A549 (cell line): ENCODE measurements at regions not wholly inside any gene's neighbourhood (a gene's known extent, or its start where the extent isn't known, plus 50 kb on each side); places are given as distances from the start of the nearest gene placed in this dataset.
A peak's percentile ranks its signal among the peaks of the same experiment; 100 is the strongest.

Experiments
- ATAC-seq, 2 experiments: fragments of 200-7000 bp in 1 of 2; fragments of >200 bp in 1 of 2; cut with Nextera tagmentation in 1 of 2; cut with Tn5 transposase in 1 of 2; 3 replicates each; pipeline versions ENCODE4 v1.8.0 to v1.9.1; 2018 to 2020; ENCODE audit warnings: mild to moderate bottlenecking in 1 of 2, moderate library complexity in 1 of 2
- CTCF ChIA-PET: fragments of 300-600 bp; sonication (Branson Sonifier 250); formaldehyde crosslinking; extraction: SDS; loops from one replicate; lab custom pipeline; 2021; ENCODE audit warnings: antibody characterized with exemption, inconsistent platforms; lab: Yijun Ruan, JAX
- POLR2A ChIA-PET: fragments of 350-600 bp; formaldehyde crosslinking; extraction: SDS; loops from one replicate; lab custom pipeline; 2021; ENCODE audit warnings: antibody characterized with exemption, inconsistent platforms; lab: Yijun Ruan, JAX
- DNase-seq, 2 experiments: peaks; one replicate each; pipeline versions ENCODE4 v3.0.0 to v3.0.0-alpha.2; 2011 to 2016; ENCODE audit warnings: low read depth in 1 of 2, low spot score in 1 of 2
- FAIRE-seq: peaks from 2 replicates; lab custom pipeline; 2011; peaks lifted over from hg19 to GRCh38; lab: Jason Lieb, UNC
- H3K27ac ChIP-seq, 2 experiments: fragments of >200 bp; sonication (Bioruptor Twin); formaldehyde crosslinking; 3 replicates each; pipeline ENCODE4 v1.5.1; 2016 to 2017
- H3K4me1 ChIP-seq: fragments of >200 bp; sonication (Bioruptor Twin); formaldehyde crosslinking; 3 replicates; pipeline ENCODE4 v1.6.1; 2016
- H3K4me2 ChIP-seq: fragments of >200 bp; sonication (Bioruptor Twin); formaldehyde crosslinking; 3 replicates; pipeline ENCODE4 v1.6.1; 2016
- H3K4me3 ChIP-seq: fragments of >200 bp; sonication (Bioruptor Twin); formaldehyde crosslinking; 3 replicates; pipeline ENCODE4 v1.5.1; 2016
- H3K9me3 ChIP-seq: fragments of >200 bp; sonication (Bioruptor Twin); formaldehyde crosslinking; 3 replicates; pipeline ENCODE4 v1.6.1; 2016
- BCL3 ChIP-seq: fragments of >200 bp; sonication (Bioruptor Twin); formaldehyde crosslinking; IDR thresholded peaks from 3 replicates; pipeline ENCODE4 v1.6.1; 2016
- CBX8 ChIP-seq: fragments of 200-600 bp; sonication (generic); IDR thresholded peaks from 2 replicates; pipeline ENCODE4 v1.6.1; 2016
- CHD4 ChIP-seq: fragments of 200-600 bp; sonication (generic); IDR thresholded peaks from 2 replicates; pipeline ENCODE4 v1.6.1; 2016; ENCODE audit warnings: antibody characterized with exemption, mild to moderate bottlenecking, borderline replicate concordance
- E2F6 ChIP-seq: IDR thresholded peaks from 2 replicates; pipeline ENCODE4 v1.6.1; 2012; ENCODE audit warnings: low read depth, borderline replicate concordance
- EHF ChIP-seq: fragments of 250-450 bp; sonication (Bioruptor Pico); IDR thresholded peaks from 2 replicates; pipeline ENCODE4 v1.5.0; 2020; ENCODE audit warnings: mild to moderate bottlenecking
- EHMT2 ChIP-seq: fragments of 200-600 bp; sonication (generic); IDR thresholded peaks from 2 replicates; pipeline ENCODE4 v1.6.1; 2016; ENCODE audit warnings: antibody characterized with exemption, low read depth, mild to moderate bottlenecking, moderate library complexity
- EP300 ChIP-seq, 2 experiments: fragments of >200 bp; sonication (Bioruptor Twin); formaldehyde crosslinking; IDR thresholded peaks; 2 replicates in 1 of 2; 3 replicates in 1 of 2; pipeline ENCODE4 v1.6.1; 2016 to 2017
- ESRRA ChIP-seq: fragments of 150-350 bp; IDR thresholded peaks from 2 replicates; pipeline ENCODE4 v1.6.1; 2014; ENCODE audit warnings: mild to moderate bottlenecking, low read length, borderline replicate concordance
- FOSB ChIP-seq: fragments of 250-450 bp; sonication (Bioruptor Pico); IDR thresholded peaks from 2 replicates; pipeline ENCODE4 v1.5.0; 2020; ENCODE audit warnings: mild to moderate bottlenecking, moderate library complexity
- FOSL2 ChIP-seq, 2 experiments: fragments of 450-650 bp in 1 of 2; fragments of >200 bp in 1 of 2; sonication (Bioruptor Twin) in 1 of 2; formaldehyde crosslinking; IDR thresholded peaks; 2 replicates each; pipeline versions ENCODE4 v1.5.0 to v1.6.1; 2016 to 2020; ENCODE audit warnings: mild to moderate bottlenecking in 1 of 2, moderate library complexity in 1 of 2
- HEYL ChIP-seq: fragments of 250-450 bp; sonication (Bioruptor Pico); IDR thresholded peaks from 2 replicates; pipeline ENCODE4 v1.8.0; 2021; ENCODE audit warnings: mild to moderate bottlenecking, moderate library complexity
- MAFK ChIP-seq: fragments of 450-650 bp; IDR thresholded peaks from 2 replicates; pipeline ENCODE4 v1.6.1; 2014; ENCODE audit not compliant: partially characterized antibody
- MYC ChIP-seq: IDR thresholded peaks from 2 replicates; pipeline ENCODE4 v1.6.1; 2012; ENCODE audit warnings: mild to moderate bottlenecking, inconsistent platforms, low read length, improper control_type of control experiment, borderline replicate concordance
- NPAS2 ChIP-seq: fragments of 250-450 bp; sonication (Bioruptor Pico); IDR thresholded peaks from 2 replicates; pipeline ENCODE4 v1.8.0; 2022; ENCODE audit warnings: mild to moderate bottlenecking, moderate library complexity, borderline replicate concordance
- PHF8 ChIP-seq: fragments of 200-600 bp; sonication (generic); IDR thresholded peaks from 2 replicates; pipeline ENCODE4 v1.6.1; 2016; ENCODE audit warnings: low read depth, mild to moderate bottlenecking, antibody characterized with exemption, moderate library complexity, borderline replicate concordance
- POLR2A ChIP-seq: IDR thresholded peaks from 2 replicates; pipeline ENCODE4 v1.6.1; 2012; ENCODE audit warnings: mild to moderate bottlenecking, low read length
- POLR2AphosphoS2 ChIP-seq: conservative IDR thresholded peaks from 2 replicates; pipeline ENCODE4 v1.6.1; 2012; ENCODE audit warnings: low read length, improper control_type of control experiment, inconsistent platforms
- RARB ChIP-seq: fragments of 250-450 bp; sonication (Bioruptor Pico); IDR thresholded peaks from 2 replicates; pipeline ENCODE4 v1.8.0; 2021; ENCODE audit warnings: mild to moderate bottlenecking, moderate library complexity
- RFX5 ChIP-seq: fragments of 450-650 bp; IDR thresholded peaks from 2 replicates; pipeline ENCODE4 v1.7.1; 2014; ENCODE audit warnings: antibody characterized with exemption, mild to moderate bottlenecking, moderate library complexity
- TFCP2L1 ChIP-seq: fragments of 250-450 bp; sonication (Bioruptor Pico); IDR thresholded peaks from 2 replicates; pipeline ENCODE4 v1.5.0; 2021; ENCODE audit warnings: mild to moderate bottlenecking
- WGBS: methylation state at CpG from one replicate; pipeline ENCODE4 v1.1.6; 2017; ENCODE audit errors: missing lambda C conversion rate; 5-methylcytosine and 5-hydroxymethylcytosine counted together
- TF ChIP-seq, protein P1 (sequence below): IDR thresholded peaks from 2 replicates; pipeline ENCODE4 v1.6.1; 2012
- TF ChIP-seq, protein P2 (sequence below): fragments of 250-450 bp; sonication (Bioruptor Pico); IDR thresholded peaks from 2 replicates; pipeline ENCODE4 v1.5.0; 2020; ENCODE audit warnings: low read depth, mild to moderate bottlenecking, moderate library complexity
- TF ChIP-seq, protein P3 (sequence below): fragments of 250-450 bp; sonication (Bioruptor Pico); IDR thresholded peaks from 2 replicates; pipeline ENCODE4 v1.5.0; 2021; ENCODE audit warnings: mild to moderate bottlenecking, moderate library complexity, borderline replicate concordance

- ATAC-seq, result peak; percentile 72 to 76; a peak in 4 of 6 replicates
- WGBS, result 50% methylated on average over 7 of the region's 7 CpGs
- TF ChIP-seq FOSL2 (IDR thresholded peaks at IDR 0.05) (no peak), FOSL2 (CRISPR knock-in tag; IDR thresholded peaks at IDR 0.05) (peak; percentile 63), CBX8 (no peak), PHF8 (no peak)
- Histone ChIP-seq H3K9me3 (no peaks in the 10 kb centered on the region), H3K4me3 (no peak overlapping the region), H3K4me1 (peaks cover 13% of the 10 kb centered on the region), H3K27ac (peak overlapping the region; percentile 12 to 58; a peak in 5 of 6 replicates), H3K4me2 (peak overlapping the region; percentile 36)
- POLR2A ChIA-PET, result no interaction called here
- FAIRE-seq, result peak; percentile 59
- DNase-seq, result peak; percentile 36 to 39
- CTCF ChIA-PET, result interaction anchor here (0.7 to 3.1 kb wide), 5 partner anchors 9 to 1379 kb away, joined by 3 to 17 read pairs (median 3); no protein-coding TSS in a partner anchor
Measured at GRCh38 chr15:67003586-67003985, 61.8 kb upstream of the SMAD3 start.

GRCh38 chr15:67004142-67004541, 61.3 kb upstream of the SMAD3 start:
- no peak for ATAC-seq
- peaks cover 13% of the 10 kb centered on the region for H3K4me1 ChIP-seq
- H3K9me3 ChIP-seq, result 0 out of 3 replicates have a peak, but pooled peaks cover 5% of the 10 kb centered on the region
- H3K4me2 ChIP-seq, result peak overlapping the region; percentile 36
- ChIA-PET POLR2A (no interaction called here), CTCF (interaction anchor here (0.6 to 3.1 kb wide), 6 partner anchors 11 to 121 kb away, joined by 3 to 17 read pairs (median 5); no protein-coding TSS in a partner anchor)
- no peak overlapping the region for H3K4me3 ChIP-seq
- DNase-seq, result no peak
- no peak for TF ChIP-seq HEYL
- 0 out of 5 replicates have a peak, but pooled peaks of 1 of the 2 experiments have one; percentile 12 for TF ChIP-seq EP300 (IDR thresholded peaks at IDR 0.05)
- TF ChIP-seq, all 56 proteins: peak for 1
- 92% methylated on average over 3 of the region's 3 CpGs for WGBS
- peak overlapping the region in 1 of 2 experiments; percentile 58; a peak in 3 of 6 replicates for H3K27ac ChIP-seq
- FAIRE-seq, result no peak

GRCh38 chr15:67005294-67005996, 60.0 kb upstream of the SMAD3 start:
- 0 out of 3 replicates have a peak, but pooled peaks cover 7% of the 10 kb centered on the region for H3K9me3 ChIP-seq
- no peak for DNase-seq

More at GRCh38 chr15:67005294-67005996, 60.0 kb upstream of the SMAD3 start:
- ATAC-seq (no peak), FAIRE-seq (no peak)
- POLR2A ChIA-PET, result no interaction called here
- CTCF ChIA-PET, result interaction anchor here (0.7 to 3.1 kb wide), 3 partner anchors 40 to 216 kb away, joined by 3 to 17 read pairs (median 4); no protein-coding TSS in a partner anchor
- WGBS, result 92% methylated on average over 10 of the region's 10 CpGs
- no peak overlapping the region for H3K4me3 ChIP-seq
- TF ChIP-seq HEYL (no peak), TFCP2L1 (CRISPR knock-in tag) (no peak), E2F6 (no peak), EHF (CRISPR knock-in tag) (no peak), RFX5 (no peak), POLR2A (no peak), CHD4 (no peak), ESRRA (no peak), POLR2AphosphoS2 (no peak), BCL3 (no peak), CBX8 (no peak), NPAS2 (CRISPR knock-in tag) (no peak), MYC (no peak), MAFK (no peak), RARB (no peak), EHMT2 (no peak), FOSB (CRISPR knock-in tag) (no peak)
- TF ChIP-seq, protein P1, sequence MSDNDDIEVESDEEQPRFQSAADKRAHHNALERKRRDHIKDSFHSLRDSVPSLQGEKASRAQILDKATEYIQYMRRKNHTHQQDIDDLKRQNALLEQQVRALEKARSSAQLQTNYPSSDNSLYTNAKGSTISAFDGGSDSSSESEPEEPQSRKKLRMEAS, result no peak
- TF ChIP-seq, protein P2, sequence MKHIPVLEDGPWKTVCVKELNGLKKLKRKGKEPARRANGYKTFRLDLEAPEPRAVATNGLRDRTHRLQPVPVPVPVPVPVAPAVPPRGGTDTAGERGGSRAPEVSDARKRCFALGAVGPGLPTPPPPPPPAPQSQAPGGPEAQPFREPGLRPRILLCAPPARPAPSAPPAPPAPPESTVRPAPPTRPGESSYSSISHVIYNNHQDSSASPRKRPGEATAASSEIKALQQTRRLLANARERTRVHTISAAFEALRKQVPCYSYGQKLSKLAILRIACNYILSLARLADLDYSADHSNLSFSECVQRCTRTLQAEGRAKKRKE, result no peak
- TF ChIP-seq, protein P3, sequence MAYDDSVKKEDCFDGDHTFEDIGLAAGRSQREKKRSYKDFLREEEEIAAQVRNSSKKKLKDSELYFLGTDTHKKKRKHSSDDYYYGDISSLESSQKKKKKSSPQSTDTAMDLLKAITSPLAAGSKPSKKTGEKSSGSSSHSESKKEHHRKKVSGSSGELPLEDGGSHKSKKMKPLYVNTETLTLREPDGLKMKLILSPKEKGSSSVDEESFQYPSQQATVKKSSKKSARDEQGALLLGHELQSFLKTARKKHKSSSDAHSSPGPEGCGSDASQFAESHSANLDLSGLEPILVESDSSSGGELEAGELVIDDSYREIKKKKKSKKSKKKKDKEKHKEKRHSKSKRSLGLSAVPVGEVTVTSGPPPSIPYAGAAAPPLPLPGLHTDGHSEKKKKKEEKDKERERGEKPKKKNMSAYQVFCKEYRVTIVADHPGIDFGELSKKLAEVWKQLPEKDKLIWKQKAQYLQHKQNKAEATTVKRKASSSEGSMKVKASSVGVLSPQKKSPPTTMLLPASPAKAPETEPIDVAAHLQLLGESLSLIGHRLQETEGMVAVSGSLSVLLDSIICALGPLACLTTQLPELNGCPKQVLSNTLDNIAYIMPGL, result no peak
- TF ChIP-seq, all 56 proteins: peak for 0
- Histone ChIP-seq H3K4me2 (no peak overlapping the region), H3K4me1 (peaks cover 20% of the 10 kb centered on the region), H3K27ac (0 out of 6 replicates have a peak overlapping the region, but pooled peaks of 1 of the 2 experiments have one; percentile 9)
